ENCODE measurements at regions not wholly inside any gene's neighbourhood (a gene's known extent, or its start where the extent isn't known, plus 50 kb on each side); places are given as distances from the start of the nearest gene placed in this dataset.

GRCh38 chr5:12358371-12359090 is 454.3 kb upstream of the CTNND2 start:
- ChIA-PET CTCF (no interaction called here), RAD21 (ENCODE audit: low non-redundant PET in 1 of 2, low total read pairs in 2 of 2, uncharacterized antibody in 2 of 2, unreplicated experiment in 2 of 2) (no interaction called here), POLR2A (no interaction called here)
- H3K27me3 ChIP-seq (ENCODE audit: insufficient read depth, low read length): no peaks in the 10 kb centered on the region
- H3K9me3 ChIP-seq (ENCODE audit: control insufficient read depth in 1 of 2, insufficient read depth in 1 of 2, low read depth in 1 of 2, low read length in 2 of 2): peaks cover 7 to 17% of the 10 kb centered on the region in 2 experiments; a peak in 2 of 4 replicates
- no peak overlapping the region for H3K4me3 ChIP-seq (replicated peaks in 1 of 2; ENCODE audit: low read depth in 1 of 2, low read length in 2 of 2)
- H3K27ac ChIP-seq (ENCODE audit: low read depth, low read length): no peak overlapping the region
- H2AFZ ChIP-seq (ENCODE audit: low read depth, low read length, poor library complexity, severe bottlenecking): no peak overlapping the region
- TF ChIP-seq ZBTB33 (IDR thresholded peaks at IDR 0.05; ENCODE audit: extremely low read depth, insufficient replicate concordance, low read length): no peak
- TF ChIP-seq SRF (IDR thresholded peaks at IDR 0.05; ENCODE audit: low read depth): no peak
- no peak for TF ChIP-seq POLR2A (IDR thresholded peaks at IDR 0.05; ENCODE audit: borderline replicate concordance, extremely low read depth, insufficient read depth, insufficient read length)
- TF ChIP-seq EGR1 (IDR thresholded peaks at IDR 0.05; ENCODE audit: low read depth): no peak
- no peak for TF ChIP-seq POLR2AphosphoS5 (IDR thresholded peaks at IDR 0.05; ENCODE audit: low read depth, low read length)
- TF ChIP-seq, protein P1, sequence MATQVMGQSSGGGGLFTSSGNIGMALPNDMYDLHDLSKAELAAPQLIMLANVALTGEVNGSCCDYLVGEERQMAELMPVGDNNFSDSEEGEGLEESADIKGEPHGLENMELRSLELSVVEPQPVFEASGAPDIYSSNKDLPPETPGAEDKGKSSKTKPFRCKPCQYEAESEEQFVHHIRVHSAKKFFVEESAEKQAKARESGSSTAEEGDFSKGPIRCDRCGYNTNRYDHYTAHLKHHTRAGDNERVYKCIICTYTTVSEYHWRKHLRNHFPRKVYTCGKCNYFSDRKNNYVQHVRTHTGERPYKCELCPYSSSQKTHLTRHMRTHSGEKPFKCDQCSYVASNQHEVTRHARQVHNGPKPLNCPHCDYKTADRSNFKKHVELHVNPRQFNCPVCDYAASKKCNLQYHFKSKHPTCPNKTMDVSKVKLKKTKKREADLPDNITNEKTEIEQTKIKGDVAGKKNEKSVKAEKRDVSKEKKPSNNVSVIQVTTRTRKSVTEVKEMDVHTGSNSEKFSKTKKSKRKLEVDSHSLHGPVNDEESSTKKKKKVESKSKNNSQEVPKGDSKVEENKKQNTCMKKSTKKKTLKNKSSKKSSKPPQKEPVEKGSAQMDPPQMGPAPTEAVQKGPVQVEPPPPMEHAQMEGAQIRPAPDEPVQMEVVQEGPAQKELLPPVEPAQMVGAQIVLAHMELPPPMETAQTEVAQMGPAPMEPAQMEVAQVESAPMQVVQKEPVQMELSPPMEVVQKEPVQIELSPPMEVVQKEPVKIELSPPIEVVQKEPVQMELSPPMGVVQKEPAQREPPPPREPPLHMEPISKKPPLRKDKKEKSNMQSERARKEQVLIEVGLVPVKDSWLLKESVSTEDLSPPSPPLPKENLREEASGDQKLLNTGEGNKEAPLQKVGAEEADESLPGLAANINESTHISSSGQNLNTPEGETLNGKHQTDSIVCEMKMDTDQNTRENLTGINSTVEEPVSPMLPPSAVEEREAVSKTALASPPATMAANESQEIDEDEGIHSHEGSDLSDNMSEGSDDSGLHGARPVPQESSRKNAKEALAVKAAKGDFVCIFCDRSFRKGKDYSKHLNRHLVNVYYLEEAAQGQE (IDR thresholded peaks at IDR 0.05; ENCODE audit: low read depth): no peak
- TF ChIP-seq RAD21 (IDR thresholded peaks at IDR 0.05; ENCODE audit: low read depth): no peak
- TF ChIP-seq, protein P2, sequence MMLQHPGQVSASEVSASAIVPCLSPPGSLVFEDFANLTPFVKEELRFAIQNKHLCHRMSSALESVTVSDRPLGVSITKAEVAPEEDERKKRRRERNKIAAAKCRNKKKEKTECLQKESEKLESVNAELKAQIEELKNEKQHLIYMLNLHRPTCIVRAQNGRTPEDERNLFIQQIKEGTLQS (IDR thresholded peaks at IDR 0.05): no peak
- no peak for TF ChIP-seq FOSL1 (IDR thresholded peaks at IDR 0.05; ENCODE audit: low read depth)
- TF ChIP-seq EZH2phosphoT487 (IDR thresholded peaks at IDR 0.05; ENCODE audit: borderline replicate concordance): no peak
- no peak for TF ChIP-seq ZNF274 (IDR thresholded peaks at IDR 0.05; ENCODE audit: low read depth, low read length)
- TF ChIP-seq SIN3A (IDR thresholded peaks at IDR 0.05; ENCODE audit: low read depth): no peak
- no peak for TF ChIP-seq CTCF (IDR thresholded peaks at IDR 0.05 in 2 of 3, conservative IDR thresholded peaks at IDR 0.05 in 1 of 3; ENCODE audit: borderline replicate concordance in 1 of 3, insufficient read depth in 1 of 3, low read depth in 2 of 3, low read length in 2 of 3)
- DNase-seq (ENCODE audit: low read depth, low spot score) (no peak), ATAC-seq (no peak)
- no peaks in the 10 kb centered on the region for H3K4me1 ChIP-seq (ENCODE audit: control insufficient read depth in 1 of 2, insufficient read depth in 2 of 2, low read length in 2 of 2)
- intact Hi-C loops (cut with micrococcal nuclease): no loop called here
- no peaks in the 10 kb centered on the region for H3K36me3 ChIP-seq (ENCODE audit: control insufficient read depth in 1 of 2, insufficient read depth in 2 of 2, low read length in 2 of 2)
- no peak overlapping the region for H3K9ac ChIP-seq (ENCODE audit: low read length)
- BruUV-seq (replicated peaks): no TSS peak
- H3K79me2 ChIP-seq (ENCODE audit: insufficient read depth, low read length): no peaks in the 10 kb centered on the region
- no peaks in the 10 kb centered on the region for H3K9me2 ChIP-seq (ENCODE audit: insufficient read depth)
- H3K4me2 ChIP-seq (ENCODE audit: low read length): no peak overlapping the region
- no peaks in the 10 kb centered on the region for H4K20me1 ChIP-seq (ENCODE audit: insufficient read depth)

Measured in HCT116 (cell line).